Stimulated activated CD8-positive, alpha-beta memory T cell treated with anti-CD3 and anti-CD28 coated beads, Interleukin-7, amount 100 ng/mL, for 24 hours (primary cell): ENCODE measurements at regions not wholly inside any gene's neighbourhood (a gene's known extent, or its start where the extent isn't known, plus 50 kb on each side); places are given as distances from the start of the nearest gene placed in this dataset.
"Not testable (repeated sequence)": the region's sequence is repeated elsewhere in the genome, so short reads cannot be mapped to it uniquely, and the experiment has no call there.

Experiments
- DNase-seq: peaks from one replicate; pipeline ENCODE4 v3.0.0-alpha.2; 2020; ENCODE audit warnings: low read depth

DNA sequence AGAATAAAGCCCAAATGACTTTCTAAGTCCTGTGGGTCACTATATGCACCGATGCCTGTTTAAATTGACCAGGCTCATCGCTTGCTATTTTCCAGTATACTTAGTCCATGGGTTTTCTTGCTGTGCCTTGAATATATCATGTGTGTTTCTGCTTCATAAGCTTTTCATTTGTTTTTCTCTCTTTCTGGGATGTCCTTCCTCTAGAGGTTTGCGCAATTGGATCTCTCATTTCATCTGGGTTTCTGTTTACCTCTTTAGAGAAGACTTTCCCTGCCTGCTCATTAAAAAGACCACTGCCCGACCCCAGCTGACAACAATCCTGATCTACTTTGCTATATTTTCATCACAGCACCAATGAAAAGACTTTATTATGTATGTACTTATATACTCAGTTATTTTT lies 150.9 kb upstream of the CYRIA start:
- no peak for DNase-seq

DNA sequence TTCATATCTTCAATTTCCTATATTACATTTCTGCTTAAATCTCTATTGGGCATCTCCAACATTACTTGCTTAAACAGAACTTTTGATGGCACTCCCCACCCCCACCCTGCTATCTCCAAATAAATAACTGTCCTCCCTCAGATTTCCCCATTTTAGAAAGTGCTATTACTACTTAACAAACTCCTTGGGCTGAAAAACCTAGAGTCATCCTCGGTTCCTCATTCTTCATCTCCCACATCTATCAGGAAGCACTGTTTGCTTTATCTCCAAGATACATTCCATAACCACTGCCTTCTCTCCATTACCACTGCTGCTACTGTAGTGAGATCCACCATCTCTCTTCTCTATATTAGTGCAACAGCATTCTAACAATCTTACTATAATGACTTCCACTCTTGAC lies 150.4 kb upstream of the CYRIA start:
- DNase-seq, result no peak

DNA sequence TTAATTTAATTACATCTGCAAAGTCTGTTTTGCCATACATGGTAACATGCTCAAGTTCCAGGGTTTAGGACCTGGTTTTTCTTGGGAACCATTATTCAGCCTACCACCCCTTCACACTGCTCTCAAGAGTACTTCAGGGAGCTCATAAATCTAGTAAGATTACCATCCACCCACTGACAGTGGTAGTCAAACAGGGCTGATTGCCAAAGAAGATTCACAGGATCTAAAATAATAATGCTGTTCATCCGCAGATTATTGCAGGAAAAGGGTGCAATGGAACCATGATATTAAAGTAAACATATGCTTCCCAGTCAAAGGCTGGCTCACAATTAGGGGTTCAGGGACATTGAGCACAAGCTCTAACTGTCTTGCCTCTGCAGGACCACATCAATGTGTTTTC lies 148.0 kb upstream of the CYRIA start:
- DNase-seq, result no peak

DNA sequence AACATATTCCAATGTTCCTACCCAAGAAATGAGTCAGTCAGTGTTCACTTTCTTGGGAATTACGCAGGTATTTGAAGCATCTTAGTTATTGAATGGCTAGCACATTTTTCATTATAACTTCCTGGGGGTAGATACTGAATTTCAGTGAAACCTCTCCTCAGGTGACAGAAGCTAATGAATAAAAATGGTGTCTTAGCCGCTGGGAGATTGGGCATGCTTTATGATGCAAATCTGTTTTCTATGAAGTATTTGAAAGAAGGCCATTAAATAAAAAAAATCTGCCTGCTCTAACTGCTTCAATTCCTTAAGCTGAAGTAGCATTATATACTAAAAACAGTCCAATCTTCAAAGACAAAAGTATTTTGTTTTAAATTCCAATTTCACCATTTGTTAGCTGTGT lies 132.8 kb upstream of the CYRIA start:
- no peak for DNase-seq

DNA sequence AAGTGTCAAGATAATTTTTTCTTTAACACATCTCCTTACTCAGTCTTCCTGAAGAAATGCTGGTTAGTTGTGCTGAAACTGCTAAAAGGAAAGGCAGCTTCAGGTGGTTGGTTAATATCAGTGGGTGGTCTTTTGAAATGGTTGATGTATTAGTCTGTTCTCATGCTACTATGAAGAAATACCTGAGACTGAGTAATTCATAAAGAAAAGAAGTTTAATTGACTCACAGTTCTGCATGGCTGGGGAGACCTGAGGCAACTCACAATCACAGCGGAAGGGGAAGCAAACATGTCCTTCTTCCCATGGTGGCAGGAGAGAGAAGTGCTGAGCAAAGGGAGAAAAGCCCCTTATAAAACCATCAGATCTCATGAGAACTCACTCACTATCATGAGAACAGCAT lies 125.9 kb upstream of the CYRIA start:
- DNase-seq, result no peak

DNA sequence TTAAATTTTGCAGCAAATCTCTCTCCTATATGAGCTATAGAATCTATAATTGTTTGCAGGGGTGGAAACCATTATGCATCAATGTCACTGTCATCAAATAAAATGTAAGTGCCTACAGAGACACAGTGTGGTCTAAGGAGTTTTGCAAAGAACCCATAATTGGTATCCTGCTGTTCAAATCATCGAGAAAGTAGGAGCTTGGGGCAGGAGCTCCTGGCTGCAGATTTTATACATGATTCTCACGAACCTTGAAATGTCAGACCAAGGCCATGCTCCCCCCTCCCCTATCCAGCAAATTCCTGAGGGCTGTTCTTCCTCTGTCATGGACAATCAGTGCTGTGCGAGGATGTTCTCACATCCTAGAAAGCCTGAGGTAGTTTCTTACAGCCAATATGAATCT lies 119.5 kb upstream of the CYRIA start:
- no peak for DNase-seq

DNA sequence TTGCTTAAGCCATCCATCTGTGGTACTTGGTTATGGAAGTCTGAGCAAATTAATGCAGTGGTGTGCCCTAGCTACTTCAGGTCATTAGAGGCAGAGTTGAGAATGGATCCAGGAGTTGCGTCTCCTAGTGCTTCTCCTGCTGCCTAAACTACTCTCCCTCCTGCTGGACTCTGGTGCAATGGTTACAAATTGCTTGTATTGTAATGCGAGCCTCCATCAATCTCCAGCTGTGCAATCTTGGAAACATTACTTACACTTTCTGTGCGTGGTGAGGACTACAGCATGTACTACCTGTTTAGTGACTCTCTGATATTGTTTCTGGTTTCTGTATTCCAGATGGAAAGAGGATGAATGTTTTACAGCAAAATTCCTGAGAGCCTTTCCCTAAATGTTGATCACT lies 119.0 kb upstream of the CYRIA start:
- no peak for DNase-seq

DNA sequence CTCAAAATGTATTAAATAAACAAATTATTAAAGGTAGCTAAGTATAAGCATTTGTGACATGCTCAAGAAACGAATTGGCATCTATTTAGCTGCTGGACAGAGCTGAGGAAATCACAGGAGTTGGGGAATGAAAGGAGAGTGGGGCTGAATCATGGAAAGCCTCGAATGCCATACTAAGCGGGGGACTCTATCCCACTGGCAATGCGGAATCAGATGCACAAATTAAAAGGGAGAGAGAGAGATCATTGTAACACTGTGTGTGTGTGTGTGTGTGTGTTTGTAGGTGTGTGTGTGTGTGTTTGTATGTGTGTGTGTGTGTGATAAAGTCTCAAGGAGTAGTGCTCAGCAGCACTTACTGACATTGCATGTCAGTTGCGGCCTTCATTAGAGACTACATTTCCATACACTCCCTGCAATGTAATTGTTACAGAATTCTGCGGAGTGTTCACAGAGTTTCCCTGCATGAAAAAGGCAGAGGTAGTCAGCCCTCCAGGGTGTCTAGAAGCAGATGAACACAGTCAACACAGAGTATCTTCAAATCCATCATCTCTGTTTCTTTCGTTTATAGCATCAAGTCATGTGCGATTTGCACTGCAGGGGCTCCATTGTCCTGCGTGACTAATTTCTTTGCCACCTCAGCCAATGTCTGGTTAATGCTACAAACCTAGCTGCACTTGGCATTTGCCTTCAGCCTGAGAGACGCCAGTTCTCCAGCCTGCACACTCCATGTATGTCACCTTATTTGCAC lies 111.7 kb upstream of the CYRIA start:
- DNase-seq, result no peak

DNA sequence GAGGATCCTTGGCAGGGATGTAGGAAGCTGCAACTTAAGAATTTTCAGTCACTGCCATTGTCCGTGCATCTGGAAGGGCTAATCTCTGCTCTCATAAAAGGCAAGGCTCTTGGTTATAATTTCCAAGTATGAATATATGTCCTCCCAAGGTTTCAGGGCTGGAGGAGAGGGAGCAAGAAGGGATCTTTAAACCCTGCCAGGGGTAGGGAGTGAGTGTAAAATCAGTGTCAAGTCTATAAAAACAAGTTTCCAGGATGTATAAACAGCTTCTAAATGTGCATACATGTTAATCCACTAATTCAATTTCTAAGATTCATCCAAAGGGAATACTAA lies 110.2 kb upstream of the CYRIA start:
- no peak for DNase-seq

DNA sequence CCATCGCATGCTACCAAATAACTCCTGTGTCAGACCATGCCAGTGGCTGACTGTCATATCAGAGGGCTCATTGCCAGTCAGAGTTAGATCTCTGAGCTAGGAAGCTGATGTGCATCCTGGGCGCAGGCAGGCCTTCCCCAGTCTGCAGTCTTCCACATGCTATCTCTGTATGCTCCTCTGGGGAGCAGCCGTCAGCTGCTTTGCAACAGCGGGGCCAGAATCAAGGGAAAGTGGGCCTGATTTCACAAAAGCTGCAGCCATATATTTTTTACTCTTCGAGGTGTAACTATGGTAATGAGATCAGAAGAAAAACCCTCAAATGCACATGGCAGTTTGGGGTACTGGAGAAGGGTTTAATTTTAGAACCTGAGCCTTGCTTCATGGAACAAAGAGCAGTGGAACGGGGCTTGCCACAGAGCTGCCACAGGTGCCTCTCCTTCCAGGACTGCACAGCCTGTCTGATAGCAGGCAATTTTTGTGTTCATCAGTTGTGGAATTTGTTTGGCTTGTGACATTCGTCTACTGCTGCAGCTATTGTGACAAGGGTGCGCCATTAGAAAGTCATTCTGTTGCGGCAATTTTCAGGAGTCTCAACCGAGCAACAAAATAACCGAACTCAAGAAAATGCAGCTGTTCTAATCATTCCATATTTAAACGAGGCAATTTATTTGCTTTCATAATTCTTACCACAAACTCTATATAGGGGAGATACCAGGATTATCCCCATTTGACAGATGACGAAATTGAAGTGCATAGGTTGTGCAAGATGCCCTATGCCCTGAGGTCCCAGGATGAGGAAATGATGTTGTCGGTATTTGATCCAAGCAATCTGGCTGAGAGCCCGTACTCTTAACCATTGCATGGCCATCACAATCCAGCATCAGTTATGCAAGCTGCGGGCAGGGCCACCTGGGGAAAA lies 109.6 kb upstream of the CYRIA start:
- no peak for DNase-seq

DNA sequence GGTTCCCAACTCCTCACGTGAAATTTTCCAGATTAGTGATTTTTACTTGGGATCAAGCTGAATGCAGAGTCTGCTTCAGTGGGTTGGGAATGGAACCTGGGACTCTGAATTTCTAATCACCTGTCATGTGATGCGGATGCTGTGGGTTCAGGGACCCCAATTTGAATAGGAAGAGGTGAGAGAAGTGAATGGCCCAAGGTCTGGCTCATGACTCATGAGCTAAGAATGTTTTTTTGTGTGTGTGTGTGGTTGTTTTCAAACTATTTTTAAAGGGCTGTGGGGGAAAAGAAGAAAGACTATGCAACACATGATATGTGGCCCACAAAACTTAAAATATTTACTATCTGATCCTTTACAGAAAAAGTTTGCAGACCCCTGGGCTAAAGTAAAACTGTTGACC lies 108.5 kb upstream of the CYRIA start:
- no peak for DNase-seq

DNA sequence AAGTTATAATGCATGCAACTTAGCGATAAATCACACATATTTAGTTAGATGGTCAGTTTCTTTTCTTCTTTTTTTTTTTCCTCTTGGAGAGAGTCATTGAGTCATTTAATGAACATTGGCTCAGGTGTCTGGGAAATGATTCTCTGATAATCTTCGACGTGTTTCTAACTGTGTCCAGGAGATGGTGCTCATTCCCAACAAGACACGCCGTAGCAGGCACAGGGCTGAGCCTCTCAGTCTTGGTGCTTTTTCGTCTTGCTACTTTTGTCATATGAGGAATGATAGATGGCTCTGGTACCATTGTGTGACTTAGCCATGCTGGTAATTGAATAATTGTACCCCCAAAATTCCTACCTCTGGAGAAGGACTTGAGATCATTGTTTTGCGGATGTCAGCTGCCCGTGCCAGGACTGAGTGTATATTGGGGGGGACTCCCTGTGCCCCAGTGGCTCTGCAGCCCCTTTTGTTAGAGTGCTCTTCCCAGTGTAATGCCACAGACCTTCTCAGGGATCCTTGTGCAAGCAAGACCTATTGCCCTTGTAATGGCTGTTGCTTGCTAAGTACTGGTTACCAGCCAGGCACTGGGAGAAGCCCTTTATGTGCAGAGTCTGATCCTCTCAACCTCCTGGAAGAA lies 107.6 kb upstream of the CYRIA start:
- DNase-seq, result no peak

DNA sequence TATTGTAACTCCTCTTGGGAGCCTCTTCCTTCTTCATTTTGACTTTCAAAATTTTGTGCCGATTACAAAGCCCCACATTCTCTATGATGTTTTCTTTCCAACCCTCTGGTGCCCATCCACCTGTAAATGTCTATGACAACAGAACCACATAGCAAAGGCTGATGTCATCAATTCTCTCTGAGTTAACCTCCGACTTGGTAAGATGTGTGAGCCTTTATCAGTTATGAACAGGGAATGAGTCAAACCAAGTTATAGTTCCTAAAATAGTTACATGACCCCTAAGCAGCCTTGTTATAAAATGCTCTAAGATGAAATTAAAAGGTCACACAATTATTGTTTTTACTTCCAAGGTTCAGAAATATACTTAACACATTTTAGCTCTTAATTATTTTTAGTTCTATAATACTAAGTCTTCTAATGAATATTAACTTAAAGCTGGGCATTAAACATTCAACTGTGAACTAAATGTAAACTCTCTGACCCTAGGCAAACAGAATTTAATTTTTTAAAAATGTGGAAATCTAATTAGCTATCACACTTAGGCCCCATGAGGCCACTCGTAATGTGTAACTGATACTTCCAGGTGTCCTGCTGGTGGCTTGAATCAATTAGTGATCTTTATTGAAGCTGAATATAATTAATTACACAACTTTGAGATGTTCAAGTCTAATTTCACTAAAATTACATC lies 102.3 kb upstream of the CYRIA start:
- no peak for DNase-seq

DNA sequence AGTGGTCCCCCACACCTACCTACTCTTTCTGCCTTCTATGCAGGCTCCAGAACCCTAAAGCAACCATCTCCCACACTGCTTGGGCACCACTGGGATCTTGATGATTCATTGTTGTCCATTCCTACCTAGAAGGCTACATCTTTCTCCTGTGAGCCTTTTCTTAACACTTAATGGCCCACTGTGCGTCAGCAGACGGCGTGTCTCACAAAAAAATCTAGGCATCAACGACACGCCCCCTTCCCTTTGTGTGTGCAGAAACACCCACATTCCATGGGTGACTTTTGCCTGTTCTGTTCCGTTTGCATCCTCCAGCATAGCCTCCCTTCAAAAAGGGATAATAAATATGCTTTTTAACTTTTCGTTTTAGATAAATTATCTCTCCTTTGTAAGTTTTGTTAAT lies 99.7 kb upstream of the CYRIA start:
- no peak for DNase-seq

DNA sequence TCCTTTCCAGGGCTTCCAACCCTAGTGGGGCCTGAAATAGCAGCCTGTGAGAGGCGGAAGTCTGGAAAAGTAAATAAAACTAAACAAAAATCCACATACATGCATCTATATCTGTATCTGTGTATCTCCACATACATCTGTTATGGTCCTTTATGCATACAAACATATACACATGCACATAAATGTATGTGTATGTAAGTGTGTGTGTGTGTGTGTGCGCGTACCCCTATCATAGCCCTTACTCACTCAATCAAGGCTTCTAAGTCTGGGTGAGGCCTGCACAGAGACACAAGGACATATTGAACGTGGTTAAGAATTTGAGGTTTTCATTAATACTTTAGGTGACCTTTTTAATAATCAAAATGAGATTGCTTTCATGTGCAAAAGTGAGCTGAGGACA lies 98.9 kb upstream of the CYRIA start:
- no peak for DNase-seq

DNA sequence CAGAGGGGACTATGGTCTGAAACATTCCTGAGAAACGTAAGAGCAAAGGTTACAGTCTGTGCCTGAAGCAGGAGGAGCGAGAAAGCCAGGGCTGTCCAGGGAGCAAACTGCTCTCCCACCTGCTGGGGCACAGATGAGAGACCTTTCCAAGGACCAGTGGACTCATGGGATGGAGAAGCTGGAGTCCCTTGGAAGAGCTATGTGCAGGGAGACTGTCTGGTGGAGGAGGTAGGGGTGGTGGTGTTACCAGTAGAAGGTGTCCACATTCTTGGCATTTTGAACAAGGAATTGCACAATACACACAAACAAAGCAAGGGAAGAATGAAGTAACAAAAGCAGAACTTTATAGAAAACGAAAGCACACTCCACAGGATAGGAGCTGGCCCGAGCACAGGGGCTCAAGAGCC lies 97.9 kb upstream of the CYRIA start:
- no peak for DNase-seq

DNA sequence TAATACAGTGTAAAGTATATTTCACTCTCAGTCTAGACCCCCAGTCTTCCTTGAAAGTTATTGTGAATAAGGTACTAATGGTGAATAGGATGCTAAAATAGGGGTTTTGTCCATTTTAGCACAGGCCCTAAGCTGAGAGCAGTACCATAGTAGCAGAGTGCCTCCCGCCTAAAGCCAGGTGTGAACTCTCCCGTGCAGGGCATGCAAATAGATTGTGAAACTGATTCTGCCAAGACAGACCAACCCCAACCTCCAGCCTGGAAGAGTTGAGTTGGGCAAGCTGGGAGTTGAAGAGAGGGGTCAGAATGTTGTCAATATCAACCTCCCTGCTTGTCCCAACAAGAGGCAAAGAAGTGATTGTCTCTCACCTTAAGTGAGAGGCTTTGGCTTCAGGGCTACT lies 97.4 kb upstream of the CYRIA start:
- no peak for DNase-seq

DNA sequence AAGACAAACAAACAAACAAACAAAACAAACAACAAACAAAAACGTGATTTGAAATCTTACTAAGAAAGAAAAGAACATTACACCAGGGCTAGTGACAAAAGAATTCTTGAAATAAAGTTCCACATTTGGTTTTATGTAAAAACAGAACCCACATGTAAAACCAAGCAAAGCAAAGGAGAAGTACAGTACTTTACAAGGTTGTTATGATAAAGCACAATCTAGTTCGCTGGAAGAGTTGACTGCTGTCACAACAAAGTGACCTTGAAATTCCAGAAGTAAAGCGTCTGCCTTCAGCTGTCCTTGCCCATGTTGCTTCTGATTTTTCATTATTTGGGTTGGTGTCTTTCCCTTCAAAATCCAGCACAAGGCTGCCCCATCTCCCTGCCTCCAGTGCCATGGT lies 94.8 kb upstream of the CYRIA start:
- no peak for DNase-seq

DNA sequence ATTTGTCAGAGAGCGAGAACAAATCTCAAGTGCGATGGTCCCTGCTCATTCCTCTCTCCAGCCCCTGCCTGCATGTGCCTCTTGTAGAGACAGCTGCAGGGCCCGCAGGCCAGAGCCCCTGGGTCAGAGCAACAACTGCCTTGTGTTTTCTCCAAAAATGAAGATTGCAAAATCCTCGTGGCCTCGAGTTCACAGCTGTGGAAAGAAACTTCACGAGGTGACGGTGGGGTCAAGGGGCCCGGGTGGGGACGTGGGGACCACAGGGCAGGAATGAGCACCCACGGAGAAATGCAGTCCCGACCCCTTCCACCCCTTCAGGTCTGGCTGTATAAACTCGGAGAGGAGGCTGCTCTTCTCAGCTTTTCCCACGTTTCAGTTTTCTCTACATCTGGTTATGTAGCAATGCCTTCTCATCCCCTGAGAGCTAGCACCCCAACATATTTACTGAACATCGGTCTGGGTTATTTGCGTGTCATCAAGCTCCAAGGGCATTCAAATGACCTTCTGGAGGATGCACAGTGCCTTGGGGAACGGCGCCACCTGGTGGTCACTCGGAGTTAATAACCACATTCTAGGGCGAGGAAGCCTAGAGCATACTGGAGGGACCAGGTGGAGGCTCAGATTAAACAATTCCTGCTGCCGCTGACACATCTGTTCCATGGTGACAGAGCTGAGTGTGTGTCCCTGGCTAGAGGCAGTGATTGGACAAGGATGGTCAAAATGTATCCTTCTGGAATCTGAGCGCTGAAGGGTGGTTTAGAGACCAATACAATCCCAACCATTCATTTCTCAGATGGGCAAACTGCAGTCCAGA lies 91.4 kb upstream of the CYRIA start:
- DNase-seq, result peak; percentile 26

DNA sequence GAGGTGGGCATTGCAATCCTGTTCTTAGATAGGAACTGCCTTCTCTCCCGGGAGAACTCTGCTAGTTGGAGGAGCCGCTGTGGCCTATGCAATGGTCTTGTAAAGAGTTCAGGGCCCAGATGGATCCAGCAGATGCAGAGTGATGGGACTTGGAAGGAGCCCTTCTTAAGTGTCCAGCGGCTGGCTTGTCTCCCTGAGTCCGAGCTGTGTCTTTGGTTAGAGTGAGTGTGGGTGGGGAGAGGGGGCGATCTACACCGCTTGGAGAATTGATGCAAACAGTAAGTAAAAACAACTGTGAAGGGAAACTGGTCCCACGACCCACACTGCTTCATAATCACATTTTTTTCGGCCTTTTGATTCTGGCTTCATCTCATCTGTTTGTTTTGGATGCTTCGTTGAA lies 89.8 kb upstream of the CYRIA start:
- no peak for DNase-seq

DNA sequence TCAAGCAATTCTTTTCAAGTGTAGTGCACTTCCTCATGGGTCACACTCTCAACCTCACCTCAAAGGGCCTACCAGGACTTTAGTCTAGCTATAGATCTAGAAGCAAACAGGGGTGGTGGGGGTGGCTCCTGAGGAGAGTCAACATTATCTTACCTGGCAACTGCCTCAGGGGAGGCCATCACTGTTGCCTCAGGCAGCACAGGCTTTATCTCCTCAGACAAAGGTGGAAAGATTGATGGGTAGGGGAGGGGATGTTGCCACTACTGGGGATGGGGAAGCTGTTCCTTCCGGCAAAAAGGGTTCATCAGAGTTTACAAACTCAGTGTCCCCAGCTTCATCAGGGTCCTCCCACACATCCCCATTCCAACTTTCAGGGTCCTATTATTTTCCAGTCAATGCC lies 87.4 kb upstream of the CYRIA start:
- not testable (repeated sequence) for DNase-seq

DNA sequence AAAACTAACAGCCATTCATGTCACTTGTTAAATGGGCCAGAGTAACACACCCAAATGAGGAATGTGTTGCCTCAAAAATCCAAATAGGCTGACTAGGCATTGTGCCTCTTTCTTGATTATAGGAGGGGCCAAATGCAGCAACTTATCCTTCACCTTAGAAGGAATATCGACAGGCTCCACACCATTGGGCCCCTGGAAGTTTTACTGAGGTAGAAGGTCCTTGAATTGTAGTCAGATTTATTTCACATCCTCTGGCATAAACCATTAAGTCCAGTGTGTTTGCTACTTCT lies 85.2 kb upstream of the CYRIA start:
- DNase-seq, result not testable (repeated sequence)
